MM.1S (cell line): ENCODE measurements at regions not wholly inside any gene's neighbourhood (a gene's known extent, or its start where the extent isn't known, plus 50 kb on each side); places are given as distances from the start of the nearest gene placed in this dataset.

Experiments used
- DNase-seq: peaks from one replicate; pipeline ENCODE4 v3.0.0-alpha.2; 2015
- H2AFZ ChIP-seq: fragments of 300-600 bp; sonication (generic); 2 replicates; pipeline ENCODE4 v1.6.0; 2016; ENCODE audit warnings: antibody characterized with exemption, low read length
- H3F3A ChIP-seq: fragments of 300-600 bp; sonication (generic); 2 replicates; pipeline ENCODE4 v1.6.1; 2016; ENCODE audit warnings: mild to moderate bottlenecking, antibody characterized with exemption, low read length, moderate library complexity, mixed read lengths; ENCODE audit not compliant: insufficient read depth
- H3K27ac ChIP-seq: fragments of 300-600 bp; sonication (generic); 2 replicates; pipeline ENCODE4 v1.5.1; 2016; ENCODE audit warnings: mild to moderate bottlenecking, low read length
- H3K27me3 ChIP-seq: fragments of 300-600 bp; sonication (generic); replicated peaks from 2 replicates; pipeline ENCODE4 v1.6.0; 2016; ENCODE audit warnings: low read length; ENCODE audit not compliant: insufficient read depth
- H3K36me3 ChIP-seq: fragments of 300-600 bp; sonication (generic); replicated peaks from 2 replicates; pipeline ENCODE4 v1.6.1; 2016; ENCODE audit warnings: mild to moderate bottlenecking, low read length, mixed read lengths; ENCODE audit not compliant: insufficient read depth
- H3K4me1 ChIP-seq: fragments of 300-600 bp; sonication (generic); 2 replicates; pipeline ENCODE4 v1.6.1; 2016; ENCODE audit warnings: low read length, mixed read lengths
- H3K4me2 ChIP-seq: fragments of 300-600 bp; sonication (generic); 2 replicates; pipeline ENCODE4 v1.6.0; 2016; ENCODE audit warnings: low read depth, low read length
- H3K4me3 ChIP-seq: fragments of 300-600 bp; sonication (generic); 2 replicates; pipeline ENCODE4 v1.5.1; 2016; ENCODE audit warnings: low read length, mixed read lengths
- H3K79me2 ChIP-seq: fragments of 300-600 bp; sonication (generic); 2 replicates; pipeline ENCODE4 v1.6.1; 2016; ENCODE audit warnings: mixed run types, low read length, mixed read lengths
- H3K9ac ChIP-seq: fragments of 300-600 bp; sonication (generic); 2 replicates; pipeline ENCODE4 v1.6.1; 2016; ENCODE audit warnings: low read length, mixed read lengths
- H3K9me2 ChIP-seq: fragments of 300-600 bp; sonication (generic); replicated peaks from 2 replicates; pipeline ENCODE4 v1.6.1; 2016; ENCODE audit warnings: mild to moderate bottlenecking, low read length, mixed read lengths; ENCODE audit not compliant: insufficient read depth
- H3K9me3 ChIP-seq: fragments of 300-600 bp; sonication (generic); replicated peaks from 2 replicates; pipeline ENCODE4 v1.6.1; 2016; ENCODE audit warnings: mild to moderate bottlenecking, low read length, mixed read lengths; ENCODE audit not compliant: insufficient read depth
- H4K20me1 ChIP-seq: fragments of 300-600 bp; sonication (generic); 2 replicates; pipeline ENCODE4 v1.6.1; 2016; ENCODE audit warnings: mild to moderate bottlenecking, low read length, moderate library complexity, mixed read lengths; ENCODE audit not compliant: insufficient read depth
- EZH2 ChIP-seq: fragments of 300-600 bp; sonication (generic); optimal IDR thresholded peaks from 2 replicates; pipeline ENCODE3; 2017; ENCODE audit warnings: low read depth, mild to moderate bottlenecking, antibody characterized with exemption, low read length, mixed read lengths
- EZH2phosphoT487 ChIP-seq: fragments of 300-600 bp; sonication (generic); IDR thresholded peaks from 2 replicates; pipeline ENCODE4 v1.6.1; 2018; ENCODE audit warnings: antibody characterized with exemption, low read length
- TF ChIP-seq, protein P1 (sequence below): fragments of 300-600 bp; sonication (generic); IDR thresholded peaks from 2 replicates; pipeline ENCODE4 v1.5.1; 2016; ENCODE audit warnings: antibody characterized with exemption, low read length, mixed read lengths

DNA sequence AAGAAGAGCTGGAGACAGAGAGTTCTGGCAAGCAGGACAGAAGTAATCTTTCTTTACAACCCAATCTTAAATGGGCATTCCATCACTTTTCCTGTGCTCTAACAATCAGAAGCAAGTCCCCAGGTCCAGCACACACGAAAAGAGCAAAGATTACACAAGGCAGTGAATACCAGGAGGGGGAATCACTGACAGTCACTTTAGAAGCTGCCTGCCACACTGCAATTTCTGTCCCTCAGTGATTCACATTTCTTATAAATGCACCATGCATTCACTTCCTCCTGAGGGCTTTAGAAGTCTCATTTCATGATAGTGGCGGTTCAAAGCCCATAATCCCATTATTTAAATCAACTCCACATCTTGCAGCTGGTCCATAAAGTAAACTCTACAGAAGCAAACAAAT lies 362.5 kb downstream of the POM121L12 start:
- Histone ChIP-seq H3K4me3 (no peak overlapping the region), H3K9me3 (no peaks in the 10 kb centered on the region), H3K27me3 (no peaks in the 10 kb centered on the region)

DNA sequence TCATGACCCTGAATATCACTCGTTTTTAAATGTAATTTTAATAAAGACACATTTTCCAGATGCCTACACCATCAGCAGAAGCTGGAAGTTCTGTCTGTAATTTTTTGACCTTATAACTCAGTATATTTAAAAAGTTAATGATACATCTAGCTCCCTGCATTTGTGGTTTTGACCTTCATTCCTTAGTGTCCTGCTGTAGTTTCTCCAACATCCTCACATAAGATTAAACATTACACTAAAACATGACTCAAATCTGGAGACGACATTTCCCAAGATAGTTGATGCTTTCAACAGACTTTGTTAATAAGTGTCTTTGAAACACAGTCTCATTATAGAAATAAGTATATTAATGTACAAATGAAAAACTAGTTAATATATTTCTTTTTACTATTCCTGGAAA lies 363.1 kb downstream of the POM121L12 start:
- H3K9me3 ChIP-seq = no peaks in the 10 kb centered on the region
- H3K79me2 ChIP-seq = no peaks in the 10 kb centered on the region
- no peak overlapping the region for H3K27ac ChIP-seq
- H3F3A ChIP-seq = no peaks in the 10 kb centered on the region
- no peaks in the 10 kb centered on the region for H3K36me3 ChIP-seq
- no peaks in the 10 kb centered on the region for H3K27me3 ChIP-seq
- H3K9ac ChIP-seq = no peak overlapping the region
- no peak for DNase-seq
- TF ChIP-seq, protein P1, sequence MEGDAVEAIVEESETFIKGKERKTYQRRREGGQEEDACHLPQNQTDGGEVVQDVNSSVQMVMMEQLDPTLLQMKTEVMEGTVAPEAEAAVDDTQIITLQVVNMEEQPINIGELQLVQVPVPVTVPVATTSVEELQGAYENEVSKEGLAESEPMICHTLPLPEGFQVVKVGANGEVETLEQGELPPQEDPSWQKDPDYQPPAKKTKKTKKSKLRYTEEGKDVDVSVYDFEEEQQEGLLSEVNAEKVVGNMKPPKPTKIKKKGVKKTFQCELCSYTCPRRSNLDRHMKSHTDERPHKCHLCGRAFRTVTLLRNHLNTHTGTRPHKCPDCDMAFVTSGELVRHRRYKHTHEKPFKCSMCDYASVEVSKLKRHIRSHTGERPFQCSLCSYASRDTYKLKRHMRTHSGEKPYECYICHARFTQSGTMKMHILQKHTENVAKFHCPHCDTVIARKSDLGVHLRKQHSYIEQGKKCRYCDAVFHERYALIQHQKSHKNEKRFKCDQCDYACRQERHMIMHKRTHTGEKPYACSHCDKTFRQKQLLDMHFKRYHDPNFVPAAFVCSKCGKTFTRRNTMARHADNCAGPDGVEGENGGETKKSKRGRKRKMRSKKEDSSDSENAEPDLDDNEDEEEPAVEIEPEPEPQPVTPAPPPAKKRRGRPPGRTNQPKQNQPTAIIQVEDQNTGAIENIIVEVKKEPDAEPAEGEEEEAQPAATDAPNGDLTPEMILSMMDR = no peak
- TF ChIP-seq EZH2phosphoT487 (no peak), EZH2 (no peak)
- H3K4me2 ChIP-seq = no peak overlapping the region
- H3K4me3 ChIP-seq = no peak overlapping the region
- H4K20me1 ChIP-seq = no peaks in the 10 kb centered on the region
- H3K9me2 ChIP-seq = no peaks in the 10 kb centered on the region
- H3K4me1 ChIP-seq = no peaks in the 10 kb centered on the region
- H2AFZ ChIP-seq = no peak overlapping the region

More for the DNA sequence above, 362.5 kb downstream of the POM121L12 start:
- no peaks in the 10 kb centered on the region for H3F3A ChIP-seq
- H3K27ac ChIP-seq = no peak overlapping the region
- no peak overlapping the region for H3K4me2 ChIP-seq
- H3K9me2 ChIP-seq = no peaks in the 10 kb centered on the region
- TF ChIP-seq EZH2phosphoT487 (no peak), EZH2 (no peak)
- TF ChIP-seq, protein P1 = no peak
- DNase-seq = no peak
- H2AFZ ChIP-seq = no peak overlapping the region
- H3K79me2 ChIP-seq = no peaks in the 10 kb centered on the region
- no peaks in the 10 kb centered on the region for H4K20me1 ChIP-seq
- H3K4me1 ChIP-seq = no peaks in the 10 kb centered on the region
- no peaks in the 10 kb centered on the region for H3K36me3 ChIP-seq
- no peak overlapping the region for H3K9ac ChIP-seq

DNA sequence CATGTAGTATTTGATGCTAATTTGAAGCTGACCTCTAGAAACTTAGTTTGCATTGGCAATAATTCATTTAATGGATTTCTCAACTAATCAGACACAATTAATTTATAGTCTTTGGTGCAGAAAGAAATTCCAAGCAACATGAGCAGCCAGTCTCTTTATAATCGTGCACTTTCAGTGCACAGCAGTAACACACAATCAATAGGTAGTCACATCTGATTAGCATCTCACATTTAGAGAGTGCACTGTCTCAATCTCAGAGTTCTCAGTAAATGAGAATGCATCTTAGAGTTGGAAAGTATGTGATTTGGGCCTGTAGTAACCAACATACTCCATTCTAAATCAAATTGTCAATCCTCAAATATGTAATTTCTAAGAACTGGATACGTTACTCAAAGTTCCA lies 377.6 kb downstream of the POM121L12 start:
- H3F3A ChIP-seq = no peaks in the 10 kb centered on the region
- H3K9ac ChIP-seq = no peak overlapping the region
- no peaks in the 10 kb centered on the region for H3K79me2 ChIP-seq
- H3K4me2 ChIP-seq = no peak overlapping the region
- H3K9me3 ChIP-seq = no peaks in the 10 kb centered on the region
- no peak overlapping the region for H2AFZ ChIP-seq
- TF ChIP-seq, protein P1 = no peak
- no peak for TF ChIP-seq EZH2phosphoT487
- no peak for TF ChIP-seq EZH2
- DNase-seq = no peak
- H4K20me1 ChIP-seq = no peaks in the 10 kb centered on the region
- no peaks in the 10 kb centered on the region for H3K36me3 ChIP-seq
- H3K4me1 ChIP-seq = no peaks in the 10 kb centered on the region
- no peak overlapping the region for H3K27ac ChIP-seq
- H3K9me2 ChIP-seq = no peaks in the 10 kb centered on the region
- no peaks in the 10 kb centered on the region for H3K27me3 ChIP-seq
- H3K4me3 ChIP-seq = no peak overlapping the region
